Body of pancreas (tissue), 4 donors: ENCODE measurements at regions not wholly inside any gene's neighbourhood (a gene's known extent, or its start where the extent isn't known, plus 50 kb on each side); places are given as distances from the start of the nearest gene placed in this dataset.

ENCODE experiments used
- POLR2A ChIP-seq, 3 donors: fragments of 450-650 bp; IDR thresholded peaks; one replicate each; pipeline ENCODE4 v1.6.1; 2016; ENCODE audit warnings: antibody characterized with exemption in 3 of 3, mild to moderate bottlenecking in 2 of 3
- TF ChIP-seq, protein P1 (sequence below), 7 experiments: fragments of 450-650 bp in 4 of 7; fragments of 200-600 bp in 3 of 7; sonication (generic) in 3 of 7; IDR thresholded peaks; one replicate each; pipeline ENCODE4 v1.5.1; 2016 to 2019; ENCODE audit warnings: antibody characterized with exemption in 7 of 7

GRCh38 chrX:68942840-68943239, 114.0 kb downstream of the EFNB1 start:
- TF ChIP-seq, protein P1, sequence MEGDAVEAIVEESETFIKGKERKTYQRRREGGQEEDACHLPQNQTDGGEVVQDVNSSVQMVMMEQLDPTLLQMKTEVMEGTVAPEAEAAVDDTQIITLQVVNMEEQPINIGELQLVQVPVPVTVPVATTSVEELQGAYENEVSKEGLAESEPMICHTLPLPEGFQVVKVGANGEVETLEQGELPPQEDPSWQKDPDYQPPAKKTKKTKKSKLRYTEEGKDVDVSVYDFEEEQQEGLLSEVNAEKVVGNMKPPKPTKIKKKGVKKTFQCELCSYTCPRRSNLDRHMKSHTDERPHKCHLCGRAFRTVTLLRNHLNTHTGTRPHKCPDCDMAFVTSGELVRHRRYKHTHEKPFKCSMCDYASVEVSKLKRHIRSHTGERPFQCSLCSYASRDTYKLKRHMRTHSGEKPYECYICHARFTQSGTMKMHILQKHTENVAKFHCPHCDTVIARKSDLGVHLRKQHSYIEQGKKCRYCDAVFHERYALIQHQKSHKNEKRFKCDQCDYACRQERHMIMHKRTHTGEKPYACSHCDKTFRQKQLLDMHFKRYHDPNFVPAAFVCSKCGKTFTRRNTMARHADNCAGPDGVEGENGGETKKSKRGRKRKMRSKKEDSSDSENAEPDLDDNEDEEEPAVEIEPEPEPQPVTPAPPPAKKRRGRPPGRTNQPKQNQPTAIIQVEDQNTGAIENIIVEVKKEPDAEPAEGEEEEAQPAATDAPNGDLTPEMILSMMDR (IDR thresholded peaks at IDR 0.05), result no peak
- TF ChIP-seq POLR2A (IDR thresholded peaks at IDR 0.05), result no peak
